Naive B cell (primary cell): ENCODE measurements at regions not wholly inside any gene's neighbourhood (a gene's known extent, or its start where the extent isn't known, plus 50 kb on each side); places are given as distances from the start of the nearest gene placed in this dataset.

ENCODE experiments used
- ATAC-seq, 2 donors: fragments of 150-1000 bp; cut with Tn5 transposase; 2 replicates each; pipeline ENCODE4 v1.10.0; 2021; ENCODE audit warnings: low read depth in 2 of 2, mild to moderate bottlenecking in 2 of 2, moderate library complexity in 2 of 2
- DNase-seq: peaks from one replicate; pipeline ENCODE4 v3.0.0; 2022
- H3K27ac Mint-ChIP-seq, 6 donors: one replicate each; pipeline ENCODE4 v1.8.0; 2020 to 2022; ENCODE audit warnings: mild to moderate bottlenecking in 6 of 6, mixed read lengths in 6 of 6, moderate library complexity in 5 of 6, inconsistent platforms in 2 of 6
- H3K27me3 Mint-ChIP-seq, 3 donors: one replicate each; pipeline ENCODE4 v1.8.0; 2021 to 2022; ENCODE audit warnings: mixed read lengths in 3 of 3, mild to moderate bottlenecking in 1 of 3
- H3K36me3 Mint-ChIP-seq, 2 donors: one replicate each; pipeline ENCODE4 v1.8.0; 2020 to 2022; ENCODE audit warnings: mixed read lengths in 2 of 2, inconsistent platforms in 1 of 2, mild to moderate bottlenecking in 1 of 2
- H3K4me1 Mint-ChIP-seq, 3 donors: one replicate each; pipeline ENCODE4 v1.8.0; 2020 to 2022; ENCODE audit warnings: mixed read lengths in 3 of 3, inconsistent platforms in 1 of 3, mild to moderate bottlenecking in 1 of 3, moderate library complexity in 1 of 3
- H3K4me3 Mint-ChIP-seq, 8 donors: one replicate each; pipeline ENCODE4 v1.8.0; 2020 to 2022; ENCODE audit warnings: mild to moderate bottlenecking in 8 of 8, mixed read lengths in 8 of 8, moderate library complexity in 8 of 8, inconsistent platforms in 2 of 8
- H3K9me3 Mint-ChIP-seq, 7 donors: one replicate each; pipeline ENCODE4 v1.8.0; 2020 to 2022; ENCODE audit warnings: mixed read lengths in 7 of 7, mild to moderate bottlenecking in 5 of 7, inconsistent platforms in 2 of 7, moderate library complexity in 1 of 7

GRCh38 chr6:153856929-153857376 is 182.1 kb upstream of the OPRM1 start:
- ATAC-seq = no peak
- H3K27ac Mint-ChIP-seq = no peak overlapping the region
- peaks cover 0 to 15% (median 5%) of the 10 kb centered on the region in 7 donors for H3K9me3 Mint-ChIP-seq
- no peak overlapping the region for H3K4me3 Mint-ChIP-seq
- no peaks in the 10 kb centered on the region for H3K36me3 Mint-ChIP-seq
- no peaks in the 10 kb centered on the region for H3K27me3 Mint-ChIP-seq
- H3K4me1 Mint-ChIP-seq = no peaks in the 10 kb centered on the region
- no peak for DNase-seq

GRCh38 chr6:153852481-153852880 is 186.6 kb upstream of the OPRM1 start:
- H3K9me3 Mint-ChIP-seq = peaks cover 0 to 18% (median 4%) of the 10 kb centered on the region in 7 donors
- no peaks in the 10 kb centered on the region for H3K27me3 Mint-ChIP-seq
- ATAC-seq (no peak), DNase-seq (no peak)
- H3K4me1 Mint-ChIP-seq = no peaks in the 10 kb centered on the region
- no peak overlapping the region for H3K4me3 Mint-ChIP-seq
- H3K27ac Mint-ChIP-seq = no peak overlapping the region
- H3K36me3 Mint-ChIP-seq = no peaks in the 10 kb centered on the region

- no peak for DNase-seq
Observed at GRCh38 chr6:153852034-153852433, 187.0 kb upstream of the OPRM1 start.

DNA sequence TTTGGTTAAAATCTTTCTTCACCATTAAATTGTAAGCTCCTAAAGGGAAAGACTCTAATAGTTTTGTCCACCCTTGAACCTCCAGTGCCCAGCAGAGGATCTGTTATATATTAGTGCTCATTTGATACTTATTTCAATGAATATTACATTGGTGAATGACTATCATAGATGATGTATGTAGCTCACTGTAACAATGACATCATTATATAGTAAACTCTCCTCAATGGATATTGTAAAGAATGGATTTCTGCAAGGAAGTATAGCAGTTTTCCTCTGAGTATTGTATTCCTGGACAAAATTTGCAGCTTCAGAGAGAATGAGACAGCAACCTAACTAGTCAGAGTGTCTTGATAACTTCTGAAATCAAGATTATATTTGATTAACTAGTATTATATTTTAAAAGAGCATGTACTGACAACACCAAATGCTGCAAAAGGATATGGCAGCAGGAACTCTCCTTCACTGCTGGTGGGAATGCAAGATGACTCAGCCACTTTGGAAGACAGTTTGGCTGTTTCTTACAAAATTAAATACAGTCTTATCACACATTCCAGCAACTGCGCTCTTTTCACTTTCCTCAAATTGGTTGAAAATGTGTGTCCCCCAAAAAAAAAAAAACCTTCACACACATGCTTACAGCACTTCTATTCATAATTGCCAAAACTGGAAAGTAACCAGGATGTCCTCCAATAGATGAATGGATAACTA is 189.8 kb upstream of the OPRM1 start:
- H3K27ac Mint-ChIP-seq = no peak overlapping the region
- no peak overlapping the region for H3K4me3 Mint-ChIP-seq
- H3K36me3 Mint-ChIP-seq = no peaks in the 10 kb centered on the region
- ATAC-seq (no peak), DNase-seq (no peak)
- peaks cover 0 to 7% (median 4%) of the 10 kb centered on the region in 7 donors for H3K9me3 Mint-ChIP-seq
- no peaks in the 10 kb centered on the region for H3K4me1 Mint-ChIP-seq
- no peaks in the 10 kb centered on the region for H3K27me3 Mint-ChIP-seq

More at GRCh38 chr6:153852034-153852433, 187.0 kb upstream of the OPRM1 start:
- Mint-ChIP-seq H3K4me3 (no peak overlapping the region), H3K36me3 (no peaks in the 10 kb centered on the region), H3K27ac (no peak overlapping the region), H3K4me1 (no peaks in the 10 kb centered on the region), H3K9me3 (peaks cover 0 to 18% (median 4%) of the 10 kb centered on the region in 7 donors), H3K27me3 (no peaks in the 10 kb centered on the region)
- ATAC-seq = no peak

- DNase-seq (no peak), ATAC-seq (no peak)
- no peaks in the 10 kb centered on the region for H3K4me1 Mint-ChIP-seq
- H3K4me3 Mint-ChIP-seq = no peak overlapping the region
- H3K9me3 Mint-ChIP-seq = peaks cover 0 to 4% (median 1%) of the 10 kb centered on the region in 7 donors
- no peak overlapping the region for H3K27ac Mint-ChIP-seq
- H3K36me3 Mint-ChIP-seq = no peaks in the 10 kb centered on the region
- H3K27me3 Mint-ChIP-seq = no peaks in the 10 kb centered on the region
Observed at GRCh38 chr6:153843420-153843819, 195.6 kb upstream of the OPRM1 start.

DNA sequence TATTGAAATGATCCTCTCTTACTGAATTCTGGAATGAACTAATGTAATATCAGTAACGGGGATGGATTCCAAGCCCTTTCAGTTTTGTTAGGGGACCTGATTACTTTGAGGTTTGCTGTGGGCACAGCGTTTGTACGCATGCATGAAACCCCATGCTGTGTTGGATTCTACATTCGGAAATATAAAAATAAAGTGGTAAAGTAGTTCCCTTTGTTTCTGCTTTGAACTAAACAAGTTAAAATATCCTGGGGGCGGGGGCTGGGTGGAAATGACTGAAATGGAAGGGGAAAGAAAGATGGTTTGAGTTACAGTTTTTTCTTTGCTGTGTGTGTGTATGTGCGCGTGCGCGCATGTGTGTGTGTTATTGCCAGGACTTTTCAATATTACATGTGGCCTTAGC is 196.5 kb upstream of the OPRM1 start:
- DNase-seq = no peak
- Mint-ChIP-seq H3K4me1 (no peaks in the 10 kb centered on the region), H3K36me3 (no peaks in the 10 kb centered on the region), H3K27me3 (no peaks in the 10 kb centered on the region), H3K4me3 (no peak overlapping the region), H3K27ac (no peak overlapping the region), H3K9me3 (peaks cover 0 to 4% (median 1%) of the 10 kb centered on the region in 7 donors)
- ATAC-seq = no peak

- DNase-seq = no peak
- Mint-ChIP-seq H3K27me3 (no peaks in the 10 kb centered on the region), H3K36me3 (no peaks in the 10 kb centered on the region), H3K27ac (no peak overlapping the region), H3K9me3 (peaks cover 0 to 4% (median 1%) of the 10 kb centered on the region in 7 donors), H3K4me3 (no peak overlapping the region), H3K4me1 (no peaks in the 10 kb centered on the region)
- no peak for ATAC-seq
Observed at GRCh38 chr6:153840039-153840850, 198.8 kb upstream of the OPRM1 start.

GRCh38 chr6:153832543-153832942 is 206.5 kb upstream of the OPRM1 start:
- Mint-ChIP-seq H3K4me1 (no peaks in the 10 kb centered on the region), H3K4me3 (no peak overlapping the region), H3K27ac (no peak overlapping the region), H3K27me3 (peaks cover 0 to 3% (median 0%) of the 10 kb centered on the region in 3 donors), H3K36me3 (no peaks in the 10 kb centered on the region), H3K9me3 (peaks cover 0 to 6% (median 0%) of the 10 kb centered on the region in 7 donors)
- no peak for DNase-seq
- no peak for ATAC-seq

DNA sequence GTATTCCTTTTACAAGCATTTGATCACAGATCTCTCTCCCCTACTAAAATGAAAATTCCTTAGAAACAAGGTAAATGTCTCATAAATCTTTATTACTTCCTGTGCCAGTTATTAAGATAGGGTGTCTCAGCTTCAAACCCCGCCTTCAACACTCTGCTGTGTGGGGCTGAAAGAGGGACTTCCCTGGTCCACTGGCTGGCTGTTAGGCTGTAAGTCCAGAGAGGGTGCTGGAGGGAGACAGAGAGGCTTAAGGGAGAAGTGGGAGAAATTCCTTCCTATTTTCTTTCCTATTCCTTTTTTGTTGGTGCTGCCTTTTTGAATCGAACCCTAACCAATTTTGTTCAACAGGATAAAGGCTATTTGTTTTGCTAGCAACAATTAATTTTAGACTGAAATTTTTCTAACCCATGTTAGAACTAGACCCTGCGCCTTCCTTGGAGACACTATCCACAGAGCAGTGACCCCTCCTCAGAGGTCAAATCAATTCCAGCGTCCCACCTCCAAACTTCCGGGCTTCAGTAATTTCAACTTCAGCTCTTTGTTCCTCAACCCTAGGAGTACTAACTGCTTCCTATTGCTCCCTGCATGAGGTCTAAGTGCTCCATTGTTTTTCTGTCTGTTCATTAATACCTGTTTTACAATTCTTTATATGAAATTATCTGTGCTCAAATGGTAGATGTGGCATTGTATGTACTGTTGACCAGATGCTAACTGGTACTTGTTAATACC is 207.5 kb upstream of the OPRM1 start:
- Mint-ChIP-seq H3K27ac (no peak overlapping the region), H3K4me3 (no peak overlapping the region), H3K36me3 (no peaks in the 10 kb centered on the region), H3K4me1 (no peaks in the 10 kb centered on the region), H3K9me3 (peaks cover 0 to 6% (median 0%) of the 10 kb centered on the region in 7 donors), H3K27me3 (peaks cover 0 to 4% (median 0%) of the 10 kb centered on the region in 3 donors)
- no peak for ATAC-seq
- DNase-seq = no peak

- no peak overlapping the region for H3K4me3 Mint-ChIP-seq
- no peak for ATAC-seq
- H3K27me3 Mint-ChIP-seq = no peaks in the 10 kb centered on the region
- H3K27ac Mint-ChIP-seq = no peak overlapping the region
- no peak for DNase-seq
- H3K9me3 Mint-ChIP-seq = peaks cover 5 to 23% (median 15%) of the 10 kb centered on the region in 7 donors
- H3K36me3 Mint-ChIP-seq = no peaks in the 10 kb centered on the region
- no peaks in the 10 kb centered on the region for H3K4me1 Mint-ChIP-seq
Observed at GRCh38 chr6:153817173-153817572, 221.9 kb upstream of the OPRM1 start.

- ATAC-seq = no peak
- Mint-ChIP-seq H3K9me3 (peaks cover 5 to 27% (median 17%) of the 10 kb centered on the region in 7 donors), H3K27me3 (no peaks in the 10 kb centered on the region), H3K4me3 (no peak overlapping the region), H3K36me3 (no peaks in the 10 kb centered on the region), H3K4me1 (no peaks in the 10 kb centered on the region), H3K27ac (no peak overlapping the region)
- DNase-seq = no peak
Observed at GRCh38 chr6:153816366-153816765, 222.7 kb upstream of the OPRM1 start.

DNA sequence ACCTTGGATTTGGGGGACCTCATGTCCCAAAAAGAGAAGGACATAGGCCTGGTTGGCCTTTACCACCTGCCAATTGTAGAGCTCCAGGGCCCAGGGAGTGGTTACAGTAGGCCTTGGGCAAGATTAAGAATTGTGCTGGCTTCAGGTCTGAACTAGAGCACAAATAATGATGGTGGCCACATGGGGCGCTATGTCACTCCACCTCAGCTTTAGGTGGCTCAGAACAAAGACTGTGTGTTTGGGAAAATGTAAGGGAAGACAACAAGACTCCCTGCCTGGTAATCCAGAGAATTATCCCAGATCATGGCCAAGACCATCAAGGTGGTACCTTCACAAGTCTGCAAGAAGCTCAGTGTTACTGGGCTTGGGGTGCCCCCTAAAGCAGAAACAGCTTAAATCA is 224.9 kb upstream of the OPRM1 start:
- peaks cover 5 to 27% (median 15%) of the 10 kb centered on the region in 7 donors for H3K9me3 Mint-ChIP-seq
- H3K4me3 Mint-ChIP-seq = no peak overlapping the region
- H3K27me3 Mint-ChIP-seq = no peaks in the 10 kb centered on the region
- no peaks in the 10 kb centered on the region for H3K36me3 Mint-ChIP-seq
- ATAC-seq = no peak
- H3K4me1 Mint-ChIP-seq = no peaks in the 10 kb centered on the region
- H3K27ac Mint-ChIP-seq = no peak overlapping the region
- no peak for DNase-seq

- no peak overlapping the region for H3K27ac Mint-ChIP-seq
- H3K4me3 Mint-ChIP-seq = no peak overlapping the region
- ATAC-seq (no peak), DNase-seq (no peak)
- no peaks in the 10 kb centered on the region for H3K27me3 Mint-ChIP-seq
- no peaks in the 10 kb centered on the region for H3K36me3 Mint-ChIP-seq
- H3K9me3 Mint-ChIP-seq = peaks cover 0 to 8% (median 0%) of the 10 kb centered on the region in 7 donors
- no peaks in the 10 kb centered on the region for H3K4me1 Mint-ChIP-seq
Observed at GRCh38 chr6:153804755-153805330, 234.2 kb upstream of the OPRM1 start.
